Transverse colon (tissue), 4 donors: ENCODE measurements at regions not wholly inside any gene's neighbourhood (a gene's known extent, or its start where the extent isn't known, plus 50 kb on each side); places are given as distances from the start of the nearest gene placed in this dataset.
"Not testable (repeated sequence)": the region's sequence is repeated elsewhere in the genome, so short reads cannot be mapped to it uniquely, and the experiment has no call there.

ENCODE experiments used
- DNase-seq: peaks from one replicate; pipeline ENCODE4 v3.0.0-alpha.2; 2019
- H3K27ac ChIP-seq, 4 donors: fragments of 200-600 bp; sonication (generic); 2 replicates each; pipeline ENCODE4 v1.5.1; 2016 to 2018; ENCODE audit warnings: inconsistent platforms in 4 of 4
- H3K27me3 ChIP-seq: fragments of 200-600 bp; sonication (generic); 2 replicates; pipeline ENCODE4 v1.5.1; 2017; ENCODE audit warnings: inconsistent platforms
- H3K36me3 ChIP-seq, 4 donors: fragments of 200-600 bp; sonication (generic); 2 replicates each; pipeline ENCODE4 v1.5.1; 2017 to 2019; ENCODE audit warnings: inconsistent platforms in 4 of 4
- H3K4me1 ChIP-seq, 4 donors: fragments of 200-600 bp; sonication (generic); 2 replicates each; pipeline ENCODE4 v1.5.1; 2017 to 2020; ENCODE audit warnings: inconsistent platforms in 4 of 4
- H3K4me3 ChIP-seq, 4 donors: fragments of 200-600 bp; sonication (generic); 1 replicate in 1 of 4; 2 replicates in 3 of 4; pipeline versions ENCODE4 v1.5.1 to v1.6.1; 2017 to 2019; ENCODE audit warnings: inconsistent platforms in 4 of 4
- H3K9me3 ChIP-seq, 2 donors: fragments of 200-600 bp; sonication (generic); 2 replicates each; pipeline ENCODE4 v1.5.1; 2017 to 2019; ENCODE audit warnings: inconsistent platforms in 2 of 2
- CTCF ChIP-seq, 5 experiments: fragments of 200-600 bp in 3 of 5; fragments of 450-650 bp in 2 of 5; sonication (generic) in 3 of 5; IDR thresholded peaks; 1 replicate in 2 of 5; 2 replicates in 3 of 5; pipeline ENCODE4 v1.5.1; 2016 to 2017; ENCODE audit warnings: antibody characterized with exemption in 5 of 5, inconsistent platforms in 3 of 5, mild to moderate bottlenecking in 2 of 5, moderate library complexity in 1 of 5
- EP300 ChIP-seq: sonication (generic); formaldehyde crosslinking; IDR thresholded peaks from one replicate; pipeline ENCODE4 v1.6.1; 2017; ENCODE audit warnings: antibody characterized with exemption, low read depth
- POLR2A ChIP-seq: fragments of 450-650 bp; IDR thresholded peaks from one replicate; pipeline ENCODE4 v1.6.1; 2016; ENCODE audit warnings: antibody characterized with exemption, mild to moderate bottlenecking, moderate library complexity
- POLR2AphosphoS5 ChIP-seq, 3 donors: sonication (generic); formaldehyde crosslinking; IDR thresholded peaks; one replicate each; pipeline ENCODE4 v1.6.1; 2016; ENCODE audit warnings: antibody characterized with exemption in 3 of 3
- WGBS, 2 donors: methylation state at CpG; one replicate each; pipeline ENCODE4 v1.1.5; 2018; ENCODE audit warnings: low coverage in 1 of 2; 5-methylcytosine and 5-hydroxymethylcytosine counted together
- in situ Hi-C, 4 donors: fragments of 200-750 bp; cut with MboI; loops; one replicate each; pipeline versions ENCODE4 v1.15.0 to v1.15.1; 2017; ENCODE audit warnings: low sequenced_read_pairs in 3 of 4, low pct_ligation_motif_present in 1 of 4, low pct_unique_long_range_greater_than_20kb in 1 of 4
- intact Hi-C: fragments of 100-400 bp; cut with DNase I; formaldehyde crosslinking; loops from one replicate; pipeline ENCODE4 v1.15.1; 2023; ENCODE audit warnings: low total_unique reads

DNA sequence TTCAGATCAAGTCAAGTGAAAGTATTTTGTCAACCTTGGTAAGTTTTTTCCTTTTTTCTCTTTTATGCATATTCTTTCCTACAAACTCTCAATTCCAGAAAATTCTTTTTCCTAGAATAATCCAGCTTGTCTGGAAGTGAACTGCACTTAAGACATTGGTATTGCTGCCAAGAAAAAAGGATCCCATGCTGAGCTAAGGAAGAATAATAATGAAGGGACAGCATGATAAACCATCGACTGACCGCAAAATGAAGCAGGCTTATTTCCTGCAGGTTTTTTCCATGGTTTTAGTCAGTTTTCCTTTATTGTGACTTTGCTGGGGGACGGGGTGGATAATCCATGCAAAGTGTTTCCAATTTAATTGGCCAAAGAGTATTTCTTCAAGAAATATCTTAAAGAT lies 857.6 kb upstream of the SLC35B3 start:
- no peaks in the 10 kb centered on the region for H3K4me1 ChIP-seq
- WGBS, 2 donors: 71 to 72% methylated on average over 3 of the region's 3 CpGs
- H3K36me3 ChIP-seq: no peaks in the 10 kb centered on the region
- H3K27me3 ChIP-seq: no peaks in the 10 kb centered on the region
- H3K4me3 ChIP-seq: no peak overlapping the region
- in situ Hi-C loops (no loop called here), intact Hi-C loops (no loop called here)
- no peaks in the 10 kb centered on the region for H3K9me3 ChIP-seq
- H3K27ac ChIP-seq: no peak overlapping the region
- no peak for DNase-seq
- TF ChIP-seq EP300 (no peak), POLR2AphosphoS5 (IDR thresholded peaks at IDR 0.05) (no peak), CTCF (IDR thresholded peaks at IDR 0.05) (no peak), POLR2A (no peak)

DNA sequence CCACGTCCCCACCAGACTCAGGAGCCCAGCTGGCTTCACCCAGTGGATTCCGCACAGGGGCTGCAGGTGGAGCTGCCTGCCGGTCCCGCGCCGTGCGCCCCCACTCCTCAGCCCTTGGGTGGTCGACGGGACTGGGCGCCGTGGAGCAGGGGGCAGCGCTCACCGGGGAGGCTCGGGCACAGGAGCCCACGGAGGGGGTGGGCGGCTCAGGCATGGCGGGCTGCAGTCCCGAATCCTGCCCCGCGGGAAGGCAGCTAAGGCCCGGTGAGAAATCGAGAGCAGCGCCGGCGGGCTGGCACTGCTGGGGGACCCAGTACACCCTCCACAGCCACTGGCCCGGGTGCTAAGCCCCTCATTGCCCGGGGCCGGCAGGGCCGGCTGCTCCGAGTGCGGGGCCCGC lies 855.0 kb upstream of the SLC35B3 start:
- DNase-seq, H3K4me1 ChIP-seq, H3K27ac ChIP-seq, intact Hi-C loops, H3K4me3 ChIP-seq, in situ Hi-C loops, H3K36me3 ChIP-seq, H3K27me3 ChIP-seq, H3K9me3 ChIP-seq: not testable (repeated sequence)
- WGBS, 2 donors: 95% methylated on average over 20 of the region's 32 CpGs; no CpG with 5 or more reads in 1 of the 2 donors

GRCh38 chr6:9272671-9273070 lies 837.3 kb upstream of the SLC35B3 start:
- Histone ChIP-seq H3K4me1 (no peaks in the 10 kb centered on the region), H3K27me3 (no peaks in the 10 kb centered on the region), H3K9me3 (no peaks in the 10 kb centered on the region), H3K36me3 (no peaks in the 10 kb centered on the region), H3K4me3 (no peak overlapping the region), H3K27ac (no peak overlapping the region)
- TF ChIP-seq POLR2A (no peak), CTCF (IDR thresholded peaks at IDR 0.05) (no peak), POLR2AphosphoS5 (IDR thresholded peaks at IDR 0.05) (no peak), EP300 (no peak)
- intact Hi-C loops (no loop called here), in situ Hi-C loops (no loop called here)
- no peak for DNase-seq

GRCh38 chr6:9266741-9267140 lies 831.4 kb upstream of the SLC35B3 start:
- Histone ChIP-seq H3K9me3 (no peaks in the 10 kb centered on the region), H3K36me3 (no peaks in the 10 kb centered on the region), H3K27ac (no peak overlapping the region), H3K27me3 (no peaks in the 10 kb centered on the region), H3K4me1 (no peaks in the 10 kb centered on the region), H3K4me3 (no peak overlapping the region)
- no peak for DNase-seq
- in situ Hi-C loops: no loop called here
- 82% methylated on average over 1 of the region's 1 CpG; no CpG with 5 or more reads in 1 of the 2 donors for WGBS, 2 donors
- intact Hi-C loops: no loop called here
- TF ChIP-seq EP300 (no peak), POLR2A (no peak)

- intact Hi-C loops: no loop called here
- in situ Hi-C loops: no loop called here
- H3K27ac ChIP-seq: no peak overlapping the region
- H3K9me3 ChIP-seq: no peaks in the 10 kb centered on the region
- no peak for DNase-seq
- H3K4me1 ChIP-seq: no peaks in the 10 kb centered on the region
- 42 to 50% methylated on average over 2 of the region's 2 CpGs for WGBS, 2 donors
- H3K27me3 ChIP-seq: no peaks in the 10 kb centered on the region
- no peak for TF ChIP-seq CTCF (IDR thresholded peaks at IDR 0.05)
- TF ChIP-seq POLR2AphosphoS5 (IDR thresholded peaks at IDR 0.05): no peak
- TF ChIP-seq EP300: no peak
- TF ChIP-seq POLR2A: no peak
- H3K36me3 ChIP-seq: no peaks in the 10 kb centered on the region
- no peak overlapping the region for H3K4me3 ChIP-seq
Observed at GRCh38 chr6:9257215-9257614, 821.9 kb upstream of the SLC35B3 start.
